Ectodermal cell (in vitro differentiated cells): ENCODE measurements at regions not wholly inside any gene's neighbourhood (a gene's known extent, or its start where the extent isn't known, plus 50 kb on each side); places are given as distances from the start of the nearest gene placed in this dataset.
"Not testable (repeated sequence)": the region's sequence is repeated elsewhere in the genome, so short reads cannot be mapped to it uniquely, and the experiment has no call there.

Experiments
- H3K27ac ChIP-seq: 2 replicates; pipeline ENCODE4 v1.7.0; 2013; ENCODE audit warnings: mild to moderate bottlenecking, low read depth, low read length; ENCODE audit not compliant: insufficient read depth, poor library complexity, severe bottlenecking
- H3K27me3 ChIP-seq: 2 replicates; pipeline ENCODE4 v1.7.0; 2013; ENCODE audit warnings: mild to moderate bottlenecking, low read length; ENCODE audit not compliant: insufficient read depth, control insufficient read depth, poor library complexity, severe bottlenecking
- H3K36me3 ChIP-seq: one replicate; pipeline ENCODE4 v1.7.0; 2013; ENCODE audit warnings: low read length; ENCODE audit not compliant: control insufficient read depth, insufficient read depth
- H3K4me1 ChIP-seq: one replicate; pipeline ENCODE4 v1.7.0; 2013; ENCODE audit warnings: low read length; ENCODE audit not compliant: control insufficient read depth, insufficient read depth
- H3K4me3 ChIP-seq: 2 replicates; pipeline ENCODE4 v1.7.0; 2013; ENCODE audit warnings: low read depth, low read length, control low read depth; ENCODE audit not compliant: insufficient read depth
- H3K9me3 ChIP-seq: 2 replicates; pipeline ENCODE4 v1.7.0; 2013; ENCODE audit warnings: mild to moderate bottlenecking, low read length, moderate library complexity; ENCODE audit not compliant: control insufficient read depth
- WGBS, 2 experiments: methylation state at CpG; one replicate each; pipeline ENCODE4 v1.1.7; 2013; ENCODE audit warnings: missing lambda C conversion rate in 2 of 2; 5-methylcytosine and 5-hydroxymethylcytosine counted together

DNA sequence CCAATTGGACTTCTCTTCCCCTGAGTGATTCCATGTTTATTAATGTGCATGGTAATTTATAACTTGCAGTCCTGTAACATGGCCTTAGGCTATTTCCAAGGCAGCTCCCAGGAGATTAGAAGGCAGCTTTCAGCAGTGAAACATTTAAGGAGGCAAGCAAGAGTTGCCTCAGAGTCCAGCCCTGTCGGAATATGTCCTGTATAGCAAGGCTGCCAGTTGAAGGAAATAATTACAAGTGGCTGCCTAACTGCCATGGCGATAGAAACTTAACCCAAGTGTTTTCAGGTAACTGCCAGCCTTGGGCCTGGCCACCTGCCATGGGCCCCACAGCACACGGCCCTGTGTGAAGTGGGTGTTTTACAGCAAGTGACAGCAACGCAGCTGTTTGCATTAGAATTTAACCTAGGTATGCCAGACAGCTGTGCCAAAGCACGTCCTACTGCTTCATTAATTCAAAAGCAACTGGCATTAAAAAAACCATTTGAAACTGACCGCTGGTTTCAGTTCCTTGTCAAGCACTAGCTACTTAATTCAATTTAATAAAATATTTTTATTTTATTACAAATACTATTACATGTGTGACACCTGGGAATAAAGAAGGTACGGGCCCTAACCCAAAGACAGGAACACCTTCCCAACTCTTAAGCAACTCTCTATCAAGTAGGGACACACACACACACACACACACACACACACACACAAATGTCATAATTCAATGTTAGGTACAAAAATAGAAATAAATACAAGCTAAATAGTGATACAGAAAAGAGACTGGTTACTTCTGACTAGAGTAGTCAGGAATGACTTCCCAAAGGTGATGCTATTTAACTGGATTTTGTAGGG lies 151.8 kb upstream of the HEY2 start:
- no peaks in the 10 kb centered on the region for H3K27me3 ChIP-seq
- H3K4me3 ChIP-seq, result no peak overlapping the region
- no peaks in the 10 kb centered on the region for H3K36me3 ChIP-seq
- H3K27ac ChIP-seq, result peak overlapping the region; percentile 4
- H3K4me1 ChIP-seq, result peaks cover 8% of the 10 kb centered on the region
- 87 to 88% methylated on average over 7 of the region's 7 CpGs for WGBS, 2 experiments
- no peaks in the 10 kb centered on the region for H3K9me3 ChIP-seq

- no peaks in the 10 kb centered on the region for H3K9me3 ChIP-seq
- H3K27ac ChIP-seq, result no peak overlapping the region
- H3K27me3 ChIP-seq, result no peaks in the 10 kb centered on the region
- no peaks in the 10 kb centered on the region for H3K36me3 ChIP-seq
- 91 to 93% methylated on average over 4 of the region's 5 CpGs for WGBS, 2 experiments
- H3K4me3 ChIP-seq, result no peak overlapping the region
- peaks cover 8% of the 10 kb centered on the region for H3K4me1 ChIP-seq
These were observed 151.0 kb upstream of the HEY2 start for GRCh38 chr6:125598422-125598821.

DNA sequence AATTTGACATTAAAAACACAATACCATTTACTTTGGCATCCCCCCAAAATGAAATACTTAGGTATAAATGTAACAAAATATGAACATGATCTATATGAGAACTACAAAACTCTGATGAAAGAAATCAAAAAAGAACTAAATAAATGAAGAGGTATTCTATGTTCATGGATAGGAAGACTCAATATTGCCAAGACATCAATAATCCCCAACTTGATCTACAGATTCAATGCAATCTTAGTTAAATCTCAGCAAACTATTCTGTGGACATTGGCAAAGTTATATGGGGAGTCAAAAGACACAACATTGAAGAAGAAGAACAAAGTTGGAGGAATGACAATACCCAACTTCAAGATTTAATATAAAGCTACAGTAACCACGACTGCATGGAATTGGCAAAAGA lies 145.2 kb upstream of the HEY2 start:
- Histone ChIP-seq H3K4me3 (no peak overlapping the region), H3K36me3 (no peaks in the 10 kb centered on the region), H3K27me3 (no peaks in the 10 kb centered on the region), H3K27ac (no peak overlapping the region), H3K4me1 (no peaks in the 10 kb centered on the region), H3K9me3 (no peaks in the 10 kb centered on the region)
- WGBS, 2 experiments, result 84 to 93% methylated on average over 1 of the region's 1 CpG

- H3K27ac ChIP-seq, result peak overlapping the region; percentile 88
- no peaks in the 10 kb centered on the region for H3K9me3 ChIP-seq
- H3K36me3 ChIP-seq, result no peaks in the 10 kb centered on the region
- H3K4me1 ChIP-seq, result peaks cover 25% of the 10 kb centered on the region
- H3K4me3 ChIP-seq, result no peak overlapping the region
- WGBS, 2 experiments, result 5 to 6% methylated on average over 11 of the region's 11 CpGs
- H3K27me3 ChIP-seq, result no peaks in the 10 kb centered on the region
These were observed 137.7 kb upstream of the HEY2 start for GRCh38 chr6:125611573-125612344.

- 27 to 41% methylated on average over 3 of the region's 3 CpGs for WGBS, 2 experiments
These were observed 137.0 kb upstream of the HEY2 start for GRCh38 chr6:125612345-125612846.

DNA sequence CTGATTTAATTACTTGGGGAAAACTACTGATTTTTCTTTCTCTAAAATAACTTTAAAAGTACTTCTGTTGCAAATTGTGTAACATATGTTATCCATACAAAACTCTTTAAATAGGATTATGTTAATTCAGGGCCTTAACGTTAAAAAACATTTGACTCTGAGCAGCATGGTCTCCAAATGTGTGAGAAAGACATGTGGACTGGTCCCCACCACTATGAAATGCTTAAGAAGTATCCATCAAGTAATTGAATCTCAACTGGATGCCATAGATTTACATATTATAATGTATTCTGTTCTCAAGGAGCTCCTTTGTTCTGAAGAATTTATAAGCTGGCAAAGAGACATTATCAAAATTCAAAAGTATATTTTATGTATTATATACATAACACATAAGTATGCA lies 130.8 kb upstream of the HEY2 start:
- peaks cover 1% of the 10 kb centered on the region for H3K4me1 ChIP-seq
- H3K36me3 ChIP-seq, result no peaks in the 10 kb centered on the region
- 23% methylated on average over 1 of the region's 1 CpG; no CpG with 5 or more reads in 1 of the 2 experiments for WGBS, 2 experiments
- no peak overlapping the region for H3K4me3 ChIP-seq
- no peaks in the 10 kb centered on the region for H3K9me3 ChIP-seq
- no peak overlapping the region for H3K27ac ChIP-seq
- H3K27me3 ChIP-seq, result no peaks in the 10 kb centered on the region

More at GRCh38 chr6:125612345-125612846, 137.0 kb upstream of the HEY2 start:
- Histone ChIP-seq H3K9me3 (no peaks in the 10 kb centered on the region), H3K4me1 (peaks cover 25% of the 10 kb centered on the region), H3K27me3 (no peaks in the 10 kb centered on the region), H3K36me3 (no peaks in the 10 kb centered on the region), H3K27ac (peak overlapping the region; percentile 88), H3K4me3 (no peak overlapping the region)

GRCh38 chr6:125623085-125623484 lies 126.3 kb upstream of the HEY2 start:
- H3K36me3 ChIP-seq, result no peaks in the 10 kb centered on the region
- H3K4me1 ChIP-seq, result no peaks in the 10 kb centered on the region
- no peaks in the 10 kb centered on the region for H3K27me3 ChIP-seq
- no peak overlapping the region for H3K4me3 ChIP-seq
- no peaks in the 10 kb centered on the region for H3K9me3 ChIP-seq
- no peak overlapping the region for H3K27ac ChIP-seq

- Histone ChIP-seq H3K4me1 (no peaks in the 10 kb centered on the region), H3K9me3 (no peaks in the 10 kb centered on the region), H3K4me3 (no peak overlapping the region), H3K36me3 (no peaks in the 10 kb centered on the region), H3K27ac (no peak overlapping the region), H3K27me3 (no peaks in the 10 kb centered on the region)
- 68 to 81% methylated on average over 1 of the region's 1 CpG for WGBS, 2 experiments
These were observed 118.3 kb upstream of the HEY2 start for GRCh38 chr6:125631165-125631564.

DNA sequence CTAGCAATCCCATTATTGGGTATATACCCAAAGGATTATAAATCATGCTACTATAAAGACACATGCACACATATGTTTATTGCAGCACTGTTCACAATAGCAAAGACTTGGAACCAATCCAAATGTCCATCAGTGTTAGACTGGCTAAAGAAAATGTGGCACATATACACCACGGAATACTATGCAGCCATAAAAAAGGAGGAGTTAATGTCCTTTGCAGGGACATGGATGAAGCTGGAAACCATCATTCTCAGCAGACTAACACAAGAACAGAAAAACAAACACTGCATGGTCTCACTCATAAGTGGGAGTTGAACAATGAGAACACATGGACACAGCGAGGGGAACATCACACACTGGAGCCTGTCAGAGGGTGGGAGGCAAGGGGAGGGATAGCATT lies 113.4 kb upstream of the HEY2 start:
- not testable (repeated sequence) for H3K4me1 ChIP-seq, H3K27me3 ChIP-seq, H3K27ac ChIP-seq, H3K4me3 ChIP-seq, H3K36me3 ChIP-seq, H3K9me3 ChIP-seq
- 93 to 99% methylated on average over 2 of the region's 2 CpGs for WGBS, 2 experiments

DNA sequence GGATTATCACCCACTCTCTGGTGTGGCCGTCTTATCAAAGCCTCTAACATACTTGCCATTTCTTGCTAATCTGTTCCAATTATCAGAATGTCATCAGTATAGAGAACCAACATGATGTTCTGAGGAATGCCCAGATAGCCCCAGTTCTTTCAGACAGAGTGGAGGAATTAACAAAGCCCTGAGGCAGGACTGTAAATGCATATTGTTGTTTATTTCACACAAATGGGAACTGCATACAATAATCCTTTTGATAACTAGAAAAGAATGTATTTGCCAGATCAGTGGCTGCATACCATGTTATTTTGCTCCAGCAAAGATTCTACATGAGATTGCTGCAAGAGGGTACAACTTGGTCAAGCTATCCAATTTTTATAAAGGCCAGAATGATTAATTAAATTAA lies 112.8 kb upstream of the HEY2 start:
- Histone ChIP-seq H3K4me1 (peaks cover 3% of the 10 kb centered on the region), H3K27me3 (no peaks in the 10 kb centered on the region), H3K27ac (no peak overlapping the region), H3K36me3 (no peaks in the 10 kb centered on the region), H3K4me3 (no peak overlapping the region), H3K9me3 (no peaks in the 10 kb centered on the region)
- 97 to 100% methylated on average over 1 of the region's 1 CpG for WGBS, 2 experiments
